HG03439 (cell line): ENCODE measurements at regions not wholly inside any gene's neighbourhood (a gene's known extent, or its start where the extent isn't known, plus 50 kb on each side); places are given as distances from the start of the nearest gene placed in this dataset.
"Not testable (repeated sequence)": the region's sequence is repeated elsewhere in the genome, so short reads cannot be mapped to it uniquely, and the experiment has no call there.

Experiments
- ATAC-seq: cut with Tn5 transposase; IDR thresholded peaks from one replicate; pipeline ENCODE4 v1.9.1; 2021; ENCODE audit warnings: mild to moderate bottlenecking, moderate library complexity; ENCODE audit not compliant: unreplicated experiment

- no peak for ATAC-seq
These were observed 110.8 kb downstream of the RFPL4B start for GRCh38 chr6:112457886-112458285.

- ATAC-seq, result no peak
These were observed 112.7 kb downstream of the RFPL4B start for GRCh38 chr6:112459758-112460304.

- ATAC-seq, result no peak
These were observed 118.0 kb downstream of the RFPL4B start for GRCh38 chr6:112464901-112465665.

- ATAC-seq, result peak; percentile 78
These were observed 119.4 kb downstream of the RFPL4B start for GRCh38 chr6:112466373-112467151.

- ATAC-seq, result no peak
These were observed 121.2 kb downstream of the RFPL4B start for GRCh38 chr6:112468359-112468758.

- no peak for ATAC-seq
These were observed 122.2 kb downstream of the RFPL4B start for GRCh38 chr6:112469306-112469705.

- ATAC-seq, result no peak
These were observed 123.2 kb downstream of the RFPL4B start for GRCh38 chr6:112470376-112470775.

GRCh38 chr6:112470950-112471349, 123.8 kb downstream of the RFPL4B start:
- ATAC-seq, result no peak

- no peak for ATAC-seq
These were observed 128.0 kb downstream of the RFPL4B start for GRCh38 chr6:112475083-112475482.

GRCh38 chr6:112477125-112477524, 130.0 kb downstream of the RFPL4B start:
- ATAC-seq, result no peak

GRCh38 chr6:112478036-112478435, 130.9 kb downstream of the RFPL4B start:
- no peak for ATAC-seq

GRCh38 chr6:112479975-112480374, 132.8 kb downstream of the RFPL4B start:
- not testable (repeated sequence) for ATAC-seq

GRCh38 chr6:112480553-112480952, 133.4 kb downstream of the RFPL4B start:
- ATAC-seq, result no peak

GRCh38 chr6:112481211-112481610, 134.1 kb downstream of the RFPL4B start:
- no peak for ATAC-seq

- no peak for ATAC-seq
These were observed 135.2 kb downstream of the RFPL4B start for GRCh38 chr6:112482373-112482772.

GRCh38 chr6:112485120-112485826, 138.1 kb downstream of the RFPL4B start:
- no peak for ATAC-seq

- no peak for ATAC-seq
These were observed 138.7 kb downstream of the RFPL4B start for GRCh38 chr6:112485827-112486212.

GRCh38 chr6:112486454-112486853, 139.3 kb downstream of the RFPL4B start:
- no peak for ATAC-seq

- ATAC-seq, result no peak
These were observed 141.1 kb downstream of the RFPL4B start for GRCh38 chr6:112488238-112488637.

GRCh38 chr6:112501705-112502104, 154.6 kb downstream of the RFPL4B start:
- ATAC-seq, result no peak

- no peak for ATAC-seq
These were observed 155.4 kb downstream of the RFPL4B start for GRCh38 chr6:112502351-112503090.
